Putamen (tissue), 1 donor: ENCODE measurements at regions not wholly inside any gene's neighbourhood (a gene's known extent, or its start where the extent isn't known, plus 50 kb on each side); places are given as distances from the start of the nearest gene placed in this dataset.
A peak's percentile ranks its signal among the peaks of the same experiment; 100 is the strongest.

ENCODE experiments used
- DNase-seq: peaks from one replicate; pipeline ENCODE4 v3.0.0-alpha.2; 2016; ENCODE audit warnings: low spot score

GRCh38 chr3:31142543-31142942 lies 248.1 kb upstream of the GADL1 start:
- DNase-seq, result no peak

- no peak for DNase-seq
Measured at GRCh38 chr3:31145062-31145461, 250.6 kb upstream of the GADL1 start.

DNA sequence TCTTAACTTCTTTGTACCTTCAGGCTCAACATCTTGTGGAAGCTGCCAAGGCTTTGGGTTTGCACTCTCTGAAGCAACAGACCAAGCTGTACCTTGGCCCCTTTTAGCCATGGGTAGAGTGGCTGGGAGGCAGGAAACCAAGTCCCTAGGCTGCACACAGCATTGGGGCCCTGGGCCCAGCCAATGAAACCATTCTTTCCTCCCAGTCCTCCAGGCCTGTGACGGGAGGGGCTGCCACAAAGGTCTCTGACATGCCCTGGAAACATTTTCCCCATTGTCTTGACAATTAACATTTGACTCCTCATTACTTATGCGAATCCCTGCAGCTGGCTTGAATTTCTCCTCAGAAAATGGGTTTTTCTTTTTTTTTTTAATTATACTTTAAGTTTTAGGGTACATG lies 253.1 kb upstream of the GADL1 start:
- no peak for DNase-seq

DNA sequence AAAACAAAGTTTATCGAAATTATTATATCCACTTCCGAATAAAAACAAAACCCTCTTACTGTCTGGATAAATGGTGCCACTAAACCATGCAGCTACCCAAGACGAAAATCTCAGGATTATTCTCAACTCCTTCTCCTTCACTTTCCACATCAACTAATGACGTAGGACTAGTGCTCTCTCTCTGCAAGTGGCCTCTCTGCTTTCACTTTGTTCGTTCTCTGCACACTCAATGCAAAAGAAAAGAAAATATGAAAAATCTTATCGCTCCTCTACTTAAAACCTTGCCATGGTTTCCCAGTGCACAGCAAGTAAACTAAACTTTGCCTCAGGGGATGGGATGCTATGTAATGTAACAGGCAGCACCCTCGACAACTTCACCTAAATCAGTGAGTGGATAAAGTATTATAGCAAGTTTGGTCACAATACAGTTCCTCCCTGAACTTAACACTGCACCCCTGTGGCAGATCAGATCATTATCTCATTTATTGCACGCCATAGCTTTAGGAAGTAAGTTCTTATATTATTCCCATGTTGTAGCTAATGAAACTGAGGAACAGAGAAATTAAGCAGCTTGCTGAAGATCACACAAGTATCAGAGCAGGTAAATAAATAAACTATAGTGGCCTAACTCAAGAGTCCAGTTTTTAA lies 262.7 kb upstream of the GADL1 start:
- no peak for DNase-seq

- no peak for DNase-seq
Measured at GRCh38 chr3:31157893-31158620, 263.6 kb upstream of the GADL1 start.

DNA sequence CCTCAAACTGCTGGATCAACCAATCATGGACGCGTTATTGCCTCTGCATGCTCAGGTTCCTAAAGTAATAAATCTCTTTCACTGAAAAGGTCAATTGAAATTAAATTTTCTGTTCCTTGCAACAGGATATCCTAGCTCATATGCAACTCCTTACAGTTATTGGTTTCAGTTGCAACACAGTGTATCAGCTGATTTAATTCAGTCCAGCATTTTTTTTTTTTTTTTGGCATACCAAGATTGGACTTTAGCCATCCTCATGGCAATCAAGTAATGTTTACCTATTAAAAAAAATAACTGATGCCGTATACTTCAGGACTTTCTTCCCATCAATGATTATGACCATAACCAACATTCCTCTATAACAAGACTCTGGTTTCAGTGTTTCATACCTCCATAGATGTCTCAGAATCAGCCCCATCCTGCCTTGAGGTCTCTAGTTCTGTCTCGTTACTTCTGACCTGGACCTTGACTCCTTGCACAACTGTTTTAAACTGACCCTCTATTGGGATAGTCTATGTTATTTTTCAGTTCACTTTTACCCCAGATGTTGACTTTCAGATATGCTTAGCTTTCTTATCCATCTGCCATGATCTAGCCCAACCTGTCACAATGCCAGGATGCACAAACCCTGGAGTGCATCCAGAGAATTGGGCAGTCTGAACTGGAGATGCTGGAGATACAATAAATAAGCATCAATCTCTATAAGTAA lies 265.0 kb upstream of the GADL1 start:
- no peak for DNase-seq

DNA sequence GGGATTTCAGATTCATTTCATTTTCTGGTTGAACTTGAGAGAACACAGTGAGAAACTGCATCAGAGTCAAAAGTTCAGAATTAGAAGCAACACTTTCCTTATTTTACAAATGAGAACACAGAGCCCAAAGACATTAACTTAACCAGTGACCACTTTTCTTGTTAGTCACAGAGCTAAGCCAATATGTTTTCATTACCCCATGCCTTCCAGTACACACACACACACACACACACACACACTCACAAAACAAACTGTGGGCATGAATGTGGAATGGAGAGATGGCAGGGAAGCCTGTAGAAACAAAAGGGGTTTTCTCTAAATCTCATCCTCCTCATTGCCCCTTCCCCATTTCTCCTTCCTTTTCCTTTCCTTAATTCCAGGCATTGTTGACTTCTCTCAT lies 267.4 kb upstream of the GADL1 start:
- no peak for DNase-seq

GRCh38 chr3:31164381-31164780 lies 269.9 kb upstream of the GADL1 start:
- DNase-seq, result no peak

DNA sequence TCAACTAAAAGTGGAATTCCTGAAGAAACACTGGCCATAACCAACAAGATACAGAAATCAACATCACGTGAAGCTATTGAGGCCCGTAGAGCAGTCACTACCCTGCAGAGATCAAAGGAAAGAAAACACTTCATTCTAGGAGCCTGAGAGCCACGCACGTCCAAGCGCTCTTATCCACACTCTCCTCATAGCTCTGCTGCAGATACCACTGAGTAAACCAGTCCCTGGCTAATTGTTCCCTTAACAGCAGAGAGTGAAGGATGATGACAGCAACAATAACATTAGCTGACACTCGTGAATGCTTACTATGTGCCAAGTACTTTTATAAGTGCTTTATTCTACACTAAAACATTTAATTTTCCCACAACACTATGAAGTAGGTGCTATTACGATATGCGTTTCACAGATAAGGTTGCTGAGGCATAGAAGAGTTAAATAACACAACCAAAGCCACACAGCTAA lies 271.0 kb upstream of the GADL1 start:
- DNase-seq, result peak; percentile 7

DNA sequence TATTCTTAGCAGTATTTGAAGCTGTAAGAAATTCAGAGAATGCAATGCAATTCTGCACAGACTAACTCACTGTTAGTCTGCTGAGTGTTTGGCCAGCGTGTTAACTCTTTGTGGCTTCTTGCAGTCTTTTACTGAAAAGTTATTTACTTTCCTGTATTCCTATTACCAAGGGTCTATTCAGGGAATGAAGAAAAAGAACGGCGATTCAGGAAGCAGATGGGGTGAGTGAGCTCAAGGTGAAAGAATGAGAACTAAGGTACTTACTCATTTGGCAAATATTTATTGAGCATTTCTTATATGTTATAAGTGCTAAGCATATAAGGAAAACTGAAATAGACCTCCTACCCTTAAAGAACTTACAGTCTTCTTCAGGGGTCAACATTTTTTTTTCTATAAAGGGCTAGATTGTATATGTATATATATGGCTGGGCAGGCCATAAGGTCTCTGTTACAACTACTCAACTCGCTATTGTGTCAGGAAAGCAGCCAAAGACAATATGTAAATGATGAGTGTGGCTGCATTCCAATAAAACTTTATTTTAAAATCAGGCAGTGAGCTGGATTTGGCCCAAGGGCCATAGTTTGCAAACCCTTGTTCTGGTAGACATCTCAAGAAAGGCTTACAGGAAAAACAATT lies 271.9 kb upstream of the GADL1 start:
- DNase-seq, result no peak

DNA sequence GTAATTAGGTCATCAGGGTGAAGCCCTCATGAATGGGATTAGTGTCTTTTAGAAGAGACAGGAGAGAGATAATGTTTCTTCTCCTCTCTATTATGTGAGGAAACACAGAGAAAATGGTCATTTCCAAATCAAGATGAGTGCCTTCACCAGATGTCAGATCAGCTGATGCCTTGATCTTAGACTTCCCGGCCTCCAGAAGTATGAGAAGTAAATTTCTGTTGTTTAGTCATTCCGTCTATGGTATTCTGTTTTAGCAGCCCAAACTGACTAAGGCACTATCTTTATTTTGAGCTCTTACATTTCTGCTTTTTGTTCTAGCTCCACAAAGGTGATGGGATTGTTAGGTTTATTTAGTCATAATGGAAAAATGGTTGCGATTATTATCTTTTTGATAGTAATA lies 273.2 kb upstream of the GADL1 start:
- no peak for DNase-seq

DNA sequence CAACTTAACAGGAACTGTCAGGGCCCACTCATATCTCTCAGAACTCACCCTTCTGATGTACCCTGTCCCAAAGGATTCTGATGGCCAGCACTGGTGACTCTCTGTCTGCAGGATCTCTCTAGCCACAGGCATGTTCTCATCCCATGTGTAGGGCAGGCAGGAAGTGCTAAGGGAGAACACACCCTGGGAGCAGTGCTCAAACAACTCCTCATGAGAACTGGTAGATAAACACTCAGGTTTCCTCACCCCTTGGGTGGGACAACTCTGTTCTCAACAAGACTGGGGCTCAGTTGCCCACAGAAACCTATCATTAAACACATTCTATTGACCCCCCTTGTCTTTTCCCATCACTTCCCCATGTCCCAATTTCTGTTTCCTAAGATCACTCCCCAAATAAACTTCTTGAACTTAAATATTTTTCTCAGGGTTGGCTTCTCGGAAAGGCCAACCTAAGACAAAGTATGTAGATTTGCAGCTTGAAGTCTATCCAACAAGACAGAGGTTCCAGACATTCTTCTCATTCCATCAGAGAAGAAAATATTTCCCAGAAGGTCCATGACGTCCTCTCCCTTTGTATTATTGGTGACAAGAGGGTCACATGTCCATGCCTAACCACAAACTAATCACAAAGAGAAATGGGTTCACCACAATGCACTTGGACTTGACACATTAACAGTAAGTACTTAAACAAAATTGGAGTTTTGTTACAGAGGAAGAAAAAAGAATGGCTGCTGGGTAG lies 276.6 kb upstream of the GADL1 start:
- no peak for DNase-seq

DNA sequence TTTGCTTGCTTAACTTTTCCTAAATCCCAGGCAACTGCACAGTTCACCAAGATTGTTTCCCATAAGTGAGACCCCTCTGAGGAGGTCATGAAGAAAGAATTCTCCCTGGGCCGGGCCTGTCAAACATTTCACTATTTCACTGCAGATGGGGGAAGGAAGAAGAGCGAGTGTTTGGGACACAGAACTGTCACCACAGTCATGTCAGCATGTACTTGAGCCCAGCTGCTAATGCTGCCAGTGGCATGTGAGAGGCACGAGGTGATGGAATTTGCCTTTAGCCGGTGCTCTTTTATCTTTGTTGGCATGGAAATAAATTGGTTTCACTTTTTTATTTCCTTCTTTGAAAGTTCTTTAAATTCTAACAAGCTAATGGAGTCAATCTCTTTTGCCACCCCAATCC lies 277.9 kb upstream of the GADL1 start:
- DNase-seq, result no peak

GRCh38 chr3:31173118-31173718 lies 278.8 kb upstream of the GADL1 start:
- DNase-seq, result no peak

DNA sequence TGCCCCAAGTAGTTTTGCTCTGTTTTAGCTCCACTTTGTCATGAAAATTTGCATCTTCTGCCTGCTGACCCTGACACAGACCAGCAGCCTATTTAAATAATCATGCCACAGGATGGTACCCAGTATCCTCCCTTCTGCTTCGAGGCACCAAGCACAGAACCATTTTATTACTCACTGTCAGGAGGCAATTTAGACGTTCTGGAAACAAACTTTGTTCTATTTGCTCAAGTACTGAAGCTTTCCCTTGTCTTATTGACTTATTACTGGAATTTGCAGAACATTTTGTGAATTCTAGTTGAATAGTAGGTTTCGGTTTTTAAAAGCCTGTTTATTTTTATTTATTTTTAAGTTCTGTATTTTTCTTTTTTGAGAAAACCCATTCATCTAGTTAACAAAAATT lies 279.6 kb upstream of the GADL1 start:
- no peak for DNase-seq

GRCh38 chr3:31176045-31176444 lies 281.6 kb upstream of the GADL1 start:
- no peak for DNase-seq

- no peak for DNase-seq
Measured at GRCh38 chr3:31178467-31178866, 284.0 kb upstream of the GADL1 start.

GRCh38 chr3:31179768-31180167 lies 285.3 kb upstream of the GADL1 start:
- no peak for DNase-seq

- DNase-seq, result no peak
Measured at GRCh38 chr3:31180274-31180673, 285.8 kb upstream of the GADL1 start.

GRCh38 chr3:31181661-31182060 lies 287.2 kb upstream of the GADL1 start:
- no peak for DNase-seq

DNA sequence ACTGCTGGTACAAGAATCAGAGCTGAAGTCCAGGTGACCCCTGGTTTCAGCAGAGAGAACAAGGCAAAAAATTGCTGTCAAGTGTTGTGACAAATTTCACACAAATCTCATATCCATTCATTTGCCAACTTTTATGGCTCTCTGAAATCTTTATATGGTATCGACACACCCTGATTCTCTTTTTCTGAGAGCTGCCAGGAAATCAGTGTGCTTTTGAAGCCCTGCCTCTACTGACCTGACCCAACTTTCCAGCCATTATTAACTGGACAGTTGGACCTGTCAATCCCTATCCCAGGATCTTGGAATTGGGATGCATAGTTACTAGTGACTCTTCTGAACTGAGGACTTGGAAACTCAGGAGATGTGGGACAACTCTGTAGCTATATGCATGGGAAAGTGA lies 288.2 kb upstream of the GADL1 start:
- DNase-seq, result no peak
